Thoracic aorta (tissue), 2 donors: ENCODE measurements at regions not wholly inside any gene's neighbourhood (a gene's known extent, or its start where the extent isn't known, plus 50 kb on each side); places are given as distances from the start of the nearest gene placed in this dataset.

ENCODE experiments used
- ATAC-seq: fragments of 150-250 bp; one replicate; pipeline ENCODE4 v1.8.0; 2017; ENCODE audit warnings: low read depth; ENCODE audit not compliant: insufficient number of reproducible peaks, low FRiP score
- DNase-seq: peaks from one replicate; pipeline ENCODE4 v3.0.0-alpha.2; 2020; ENCODE audit warnings: low spot score
- H3K27ac ChIP-seq, 2 donors: fragments of 200-600 bp; sonication (generic); 1 replicate in 1 of 2; 2 replicates in 1 of 2; pipeline ENCODE4 v1.5.1; 2016; ENCODE audit warnings: mild to moderate bottlenecking in 2 of 2, moderate library complexity in 2 of 2
- H3K27me3 ChIP-seq: fragments of 200-600 bp; sonication (generic); replicated peaks from 2 replicates; pipeline ENCODE4 v1.6.0; 2016; ENCODE audit warnings: mild to moderate bottlenecking; ENCODE audit not compliant: insufficient read depth
- H3K36me3 ChIP-seq: fragments of 200-600 bp; sonication (generic); one replicate; pipeline ENCODE4 v1.5.1; 2016
- H3K4me1 ChIP-seq, 2 donors: fragments of 200-600 bp; sonication (generic); 1 replicate in 1 of 2; 2 replicates in 1 of 2; pipeline versions ENCODE4 v1.5.1 to v1.6.0; 2016; ENCODE audit warnings: low read depth in 2 of 2, mild to moderate bottlenecking in 1 of 2; ENCODE audit not compliant: control insufficient read depth in 1 of 2
- H3K4me3 ChIP-seq: fragments of 200-600 bp; sonication (generic); 2 replicates; pipeline ENCODE4 v1.5.1; 2016; ENCODE audit warnings: mild to moderate bottlenecking
- H3K9me3 ChIP-seq: fragments of 200-600 bp; sonication (generic); 2 replicates; pipeline ENCODE4 v1.5.1; 2016
- TF ChIP-seq, protein P1 (sequence below): fragments of 200-600 bp; sonication (generic); IDR thresholded peaks from one replicate; pipeline ENCODE4 v1.5.1; 2019; ENCODE audit warnings: antibody characterized with exemption

DNA sequence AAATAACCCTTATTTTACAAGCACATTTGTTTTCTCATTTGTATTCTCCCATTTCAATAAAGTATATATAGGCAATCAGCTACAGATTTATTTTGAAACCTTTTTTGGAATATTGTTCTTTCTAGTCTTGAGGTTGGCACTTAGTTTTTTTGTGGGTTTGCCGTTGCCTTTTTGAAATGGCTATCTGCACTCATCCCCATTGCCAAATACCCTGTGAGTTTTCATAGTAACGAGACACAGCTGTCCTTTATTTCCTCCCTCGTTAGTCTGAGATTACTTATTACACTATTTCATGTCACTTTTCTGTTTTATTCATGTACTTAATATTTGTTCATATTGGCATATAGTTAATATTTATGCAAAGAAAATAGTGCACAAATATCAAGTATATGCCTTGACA, 1104.0 kb downstream of the SLC6A15 start:
- ATAC-seq (no peak), DNase-seq (no peak)
- H3K4me3 ChIP-seq, result no peak overlapping the region
- no peaks in the 10 kb centered on the region for H3K4me1 ChIP-seq
- no peak overlapping the region for H3K27ac ChIP-seq
- H3K9me3 ChIP-seq, result no peaks in the 10 kb centered on the region
- TF ChIP-seq, protein P1, sequence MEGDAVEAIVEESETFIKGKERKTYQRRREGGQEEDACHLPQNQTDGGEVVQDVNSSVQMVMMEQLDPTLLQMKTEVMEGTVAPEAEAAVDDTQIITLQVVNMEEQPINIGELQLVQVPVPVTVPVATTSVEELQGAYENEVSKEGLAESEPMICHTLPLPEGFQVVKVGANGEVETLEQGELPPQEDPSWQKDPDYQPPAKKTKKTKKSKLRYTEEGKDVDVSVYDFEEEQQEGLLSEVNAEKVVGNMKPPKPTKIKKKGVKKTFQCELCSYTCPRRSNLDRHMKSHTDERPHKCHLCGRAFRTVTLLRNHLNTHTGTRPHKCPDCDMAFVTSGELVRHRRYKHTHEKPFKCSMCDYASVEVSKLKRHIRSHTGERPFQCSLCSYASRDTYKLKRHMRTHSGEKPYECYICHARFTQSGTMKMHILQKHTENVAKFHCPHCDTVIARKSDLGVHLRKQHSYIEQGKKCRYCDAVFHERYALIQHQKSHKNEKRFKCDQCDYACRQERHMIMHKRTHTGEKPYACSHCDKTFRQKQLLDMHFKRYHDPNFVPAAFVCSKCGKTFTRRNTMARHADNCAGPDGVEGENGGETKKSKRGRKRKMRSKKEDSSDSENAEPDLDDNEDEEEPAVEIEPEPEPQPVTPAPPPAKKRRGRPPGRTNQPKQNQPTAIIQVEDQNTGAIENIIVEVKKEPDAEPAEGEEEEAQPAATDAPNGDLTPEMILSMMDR, result no peak
- no peaks in the 10 kb centered on the region for H3K27me3 ChIP-seq
- H3K36me3 ChIP-seq, result no peaks in the 10 kb centered on the region

DNA sequence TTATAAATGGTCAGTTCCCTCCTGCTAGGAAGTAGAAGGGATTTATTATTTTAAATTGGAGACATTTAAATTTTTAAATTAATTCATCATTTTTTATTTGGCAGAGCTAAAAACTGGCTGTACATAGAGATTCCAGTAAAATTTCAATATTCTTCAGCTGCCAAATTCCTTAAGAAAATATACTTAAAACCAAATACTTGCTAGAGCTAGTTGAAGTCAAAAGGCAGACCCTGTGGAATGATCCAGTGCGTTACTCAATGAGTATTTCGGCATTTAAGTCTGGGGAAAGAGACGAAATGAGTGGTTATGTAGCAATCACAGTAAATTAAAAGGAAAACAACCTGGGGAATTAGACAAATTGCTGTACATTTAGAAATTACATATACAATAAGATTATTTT, 1104.7 kb downstream of the SLC6A15 start:
- ATAC-seq (no peak), DNase-seq (no peak)
- no peaks in the 10 kb centered on the region for H3K4me1 ChIP-seq
- H3K4me3 ChIP-seq, result no peak overlapping the region
- no peaks in the 10 kb centered on the region for H3K36me3 ChIP-seq
- H3K9me3 ChIP-seq, result no peaks in the 10 kb centered on the region
- no peaks in the 10 kb centered on the region for H3K27me3 ChIP-seq
- TF ChIP-seq, protein P1, result no peak
- no peak overlapping the region for H3K27ac ChIP-seq

- Histone ChIP-seq H3K27ac (no peak overlapping the region), H3K4me1 (no peaks in the 10 kb centered on the region), H3K36me3 (no peaks in the 10 kb centered on the region), H3K4me3 (no peak overlapping the region), H3K9me3 (no peaks in the 10 kb centered on the region), H3K27me3 (no peaks in the 10 kb centered on the region)
- DNase-seq (no peak), ATAC-seq (no peak)
- TF ChIP-seq, protein P1, result no peak
Measured at GRCh38 chr12:83805873-83806272, 1106.7 kb downstream of the SLC6A15 start.

GRCh38 chr12:83805156-83805772, 1107.3 kb downstream of the SLC6A15 start:
- Histone ChIP-seq H3K9me3 (no peaks in the 10 kb centered on the region), H3K27me3 (no peaks in the 10 kb centered on the region), H3K36me3 (no peaks in the 10 kb centered on the region), H3K27ac (no peak overlapping the region), H3K4me3 (no peak overlapping the region), H3K4me1 (no peaks in the 10 kb centered on the region)
- no peak for DNase-seq
- no peak for ATAC-seq
- TF ChIP-seq, protein P1, result no peak

GRCh38 chr12:83801972-83802371, 1110.6 kb downstream of the SLC6A15 start:
- TF ChIP-seq, protein P1, result no peak
- no peak overlapping the region for H3K4me3 ChIP-seq
- H3K27ac ChIP-seq, result no peak overlapping the region
- H3K36me3 ChIP-seq, result no peaks in the 10 kb centered on the region
- DNase-seq (no peak), ATAC-seq (no peak)
- no peaks in the 10 kb centered on the region for H3K27me3 ChIP-seq
- H3K9me3 ChIP-seq, result no peaks in the 10 kb centered on the region
- H3K4me1 ChIP-seq, result no peaks in the 10 kb centered on the region
